UCSD-AML1 (cell line): ENCODE measurements at regions not wholly inside any gene's neighbourhood (a gene's known extent, or its start where the extent isn't known, plus 50 kb on each side); places are given as distances from the start of the nearest gene placed in this dataset.
"Not testable (repeated sequence)": the region's sequence is repeated elsewhere in the genome, so short reads cannot be mapped to it uniquely, and the experiment has no call there.

Source experiments
- DNase-seq: peaks from one replicate; lab custom pipeline; 2025; ENCODE audit not compliant: unreplicated experiment; lab: John Stamatoyannopoulos, UW

DNA sequence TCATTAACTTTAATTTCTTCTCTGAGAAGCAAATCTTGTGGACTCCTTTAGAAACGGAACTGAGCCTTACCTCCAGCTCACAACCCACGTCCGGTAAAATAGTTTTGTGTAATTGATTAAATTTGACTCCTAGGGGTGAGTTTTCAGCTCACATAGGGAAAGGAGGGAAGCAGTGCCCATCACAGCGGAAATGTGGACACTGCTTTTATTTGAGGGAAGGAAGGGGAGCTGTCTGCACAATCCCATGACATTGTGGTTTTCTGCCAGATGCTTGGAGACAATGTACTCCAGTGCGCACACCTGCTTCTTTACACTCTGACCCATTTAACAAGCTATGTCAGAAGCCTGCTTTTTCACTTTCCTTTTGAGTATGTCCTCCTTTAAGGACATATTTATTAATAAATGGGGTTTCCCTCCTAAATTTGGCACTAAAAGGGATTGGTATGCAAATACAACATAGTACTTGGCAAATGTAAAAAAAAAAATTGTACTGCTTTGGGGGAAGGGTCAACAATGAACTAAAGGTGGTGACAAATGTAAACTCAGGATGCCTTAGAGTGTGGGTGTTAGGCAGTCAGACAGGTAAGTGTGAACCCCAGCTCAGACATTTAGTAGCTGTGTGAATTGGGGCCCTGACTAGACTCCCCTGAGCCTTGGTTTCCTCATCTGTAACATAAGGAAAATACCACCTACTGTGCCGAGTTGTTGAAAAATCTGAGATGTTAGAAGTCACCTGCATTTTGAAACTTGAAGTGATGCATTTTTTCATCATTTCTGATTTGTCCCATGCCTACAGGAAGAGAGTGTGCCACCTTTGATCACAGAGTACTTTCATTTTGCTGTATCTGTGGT is 90.2 kb upstream of the KLF6 start:
- peak; percentile 40 for DNase-seq

DNA sequence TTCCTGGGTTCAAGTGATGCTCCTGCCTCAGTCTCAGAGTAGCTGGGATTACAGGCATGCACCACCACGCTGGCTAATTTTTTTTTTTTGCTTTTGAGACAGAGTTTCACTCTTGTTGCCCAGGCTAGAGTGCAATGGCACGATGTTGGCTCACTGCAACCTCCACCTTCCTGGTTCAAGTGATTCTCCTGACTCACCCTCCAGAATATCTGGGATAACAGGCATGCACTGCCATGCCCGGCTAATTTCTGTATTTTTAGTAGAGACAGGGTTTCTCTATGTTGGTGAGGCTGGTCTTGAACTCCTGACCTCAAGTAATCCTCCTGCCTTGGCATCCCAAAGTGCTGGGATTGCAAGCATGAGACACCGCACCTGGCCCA is 89.6 kb upstream of the KLF6 start:
- DNase-seq, result not testable (repeated sequence)

DNA sequence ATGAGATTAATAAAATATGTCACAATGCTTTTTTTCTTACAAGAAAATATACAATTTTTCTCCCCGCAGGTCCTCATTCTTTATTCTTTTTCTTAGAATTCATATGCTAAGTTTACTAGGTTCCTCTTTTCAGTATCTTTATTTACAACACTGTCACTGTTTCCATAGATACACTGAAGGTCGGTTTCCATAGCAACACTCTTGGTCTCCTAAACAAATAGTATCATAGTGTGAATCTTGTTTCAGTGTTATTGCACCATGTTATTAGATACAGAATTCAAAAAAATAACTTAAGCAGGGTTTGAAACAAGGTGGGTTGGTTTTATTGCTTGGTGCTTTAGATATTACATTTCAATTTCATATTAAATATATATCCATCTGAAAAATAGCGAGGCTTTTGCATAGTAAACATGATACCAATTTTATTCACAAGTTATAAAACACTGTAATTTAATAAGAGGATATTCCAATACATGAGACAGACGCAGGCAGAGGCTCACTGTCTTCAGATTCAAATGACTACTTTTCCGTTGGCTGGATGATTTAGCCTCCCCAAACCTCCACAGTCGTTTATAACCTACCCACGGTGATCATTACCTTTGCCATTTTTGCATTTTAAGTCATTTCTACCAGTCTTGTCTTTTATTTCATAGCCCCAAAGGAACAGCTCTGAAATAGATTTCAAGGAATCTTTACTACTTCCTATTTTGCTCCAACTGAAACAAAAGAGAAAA is 88.9 kb upstream of the KLF6 start:
- DNase-seq, result no peak

DNA sequence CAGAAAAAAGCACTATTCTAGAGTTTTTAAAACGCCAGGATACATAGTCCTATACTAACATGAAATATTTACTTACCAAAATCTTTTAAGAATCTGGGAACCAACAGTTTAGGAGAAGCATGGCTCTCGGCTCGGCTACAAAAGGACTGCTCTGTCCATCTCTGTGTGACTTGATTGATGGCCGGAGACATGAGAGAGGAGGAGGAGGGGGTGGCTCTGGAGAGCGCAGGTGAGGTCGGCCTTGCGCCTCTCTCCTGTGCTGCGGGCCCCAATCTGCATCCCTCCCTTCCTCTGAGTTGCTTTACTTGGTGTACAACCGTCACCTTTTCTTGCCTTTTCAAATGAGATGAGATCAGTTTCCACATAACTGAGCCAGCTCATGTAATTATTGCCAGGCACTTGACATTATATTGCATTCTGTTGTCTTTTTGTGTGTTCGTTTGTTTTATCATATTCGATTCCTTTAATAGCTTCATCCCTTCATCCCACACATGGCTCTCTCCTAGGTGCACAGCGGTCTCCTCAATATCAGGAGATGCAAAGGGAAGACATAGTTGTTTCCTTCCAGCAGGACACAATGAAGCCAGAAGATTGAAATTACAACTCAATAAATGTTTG is 87.8 kb upstream of the KLF6 start:
- DNase-seq, result no peak

GRCh38 chr10:3871424-3871996 is 86.5 kb upstream of the KLF6 start:
- no peak for DNase-seq

- DNase-seq, result no peak
Measured at GRCh38 chr10:3869036-3869435, 84.0 kb upstream of the KLF6 start.

- DNase-seq, result no peak
Measured at GRCh38 chr10:3868271-3868664, 83.3 kb upstream of the KLF6 start.

GRCh38 chr10:3867454-3868270 is 82.7 kb upstream of the KLF6 start:
- no peak for DNase-seq

GRCh38 chr10:3866332-3866731 is 81.3 kb upstream of the KLF6 start:
- no peak for DNase-seq

DNA sequence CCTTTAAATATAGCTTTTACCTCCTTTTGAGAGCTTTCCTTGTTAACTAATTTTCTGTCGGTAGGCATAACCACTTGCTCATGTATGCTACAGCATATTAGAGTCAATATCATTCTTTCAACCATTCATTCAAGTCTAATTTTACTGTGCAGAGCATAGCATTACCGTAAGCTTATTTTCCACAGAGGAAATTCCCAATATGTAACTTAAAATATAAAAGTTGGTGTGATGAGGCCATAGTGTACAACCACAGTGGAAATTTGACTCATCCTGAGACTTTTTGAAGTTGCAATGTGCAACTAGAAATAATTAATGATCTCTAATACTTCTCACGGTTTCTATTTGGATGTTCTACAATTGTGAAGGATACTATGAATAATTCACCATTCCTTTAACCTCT is 80.6 kb upstream of the KLF6 start:
- DNase-seq, result no peak

GRCh38 chr10:3861795-3862194 is 76.8 kb upstream of the KLF6 start:
- no peak for DNase-seq

DNA sequence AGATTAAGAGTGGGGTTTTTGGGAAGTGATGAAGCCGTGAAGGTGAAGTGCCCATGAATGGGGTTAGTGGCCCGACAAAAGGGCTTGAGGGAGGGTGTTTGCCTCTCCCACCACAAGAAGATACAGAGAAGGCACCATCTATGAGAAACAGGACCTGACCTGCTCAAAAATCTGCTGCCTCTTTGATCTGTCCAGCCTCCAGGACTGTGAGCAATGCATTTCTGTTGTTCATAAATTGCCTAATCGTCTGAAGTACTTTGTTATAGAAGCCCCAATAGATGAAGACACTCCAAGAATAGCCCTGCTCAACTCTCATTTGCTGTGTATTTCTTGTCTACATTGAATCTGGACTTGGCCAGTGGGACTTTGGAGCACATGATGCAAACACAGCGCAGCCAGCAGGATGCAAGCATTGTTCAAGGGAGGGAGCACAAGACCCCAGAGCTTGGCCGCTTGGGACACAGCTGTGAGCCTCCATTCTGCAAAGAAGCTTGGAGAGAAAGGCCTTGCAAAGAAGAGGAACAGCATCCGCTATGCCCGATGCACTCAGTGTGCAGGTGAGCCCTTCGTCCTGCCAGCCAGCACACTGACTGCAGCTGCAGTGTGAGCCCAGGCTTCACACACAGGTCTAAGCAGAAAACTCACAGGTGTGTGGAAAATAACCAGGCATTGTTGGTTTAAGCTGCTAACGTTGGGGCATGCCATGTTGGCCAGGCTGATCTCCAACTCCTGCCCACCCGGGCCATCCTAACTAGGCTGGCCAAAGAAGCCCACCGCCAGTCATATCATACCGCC is 73.2 kb upstream of the KLF6 start:
- DNase-seq, result no peak

DNA sequence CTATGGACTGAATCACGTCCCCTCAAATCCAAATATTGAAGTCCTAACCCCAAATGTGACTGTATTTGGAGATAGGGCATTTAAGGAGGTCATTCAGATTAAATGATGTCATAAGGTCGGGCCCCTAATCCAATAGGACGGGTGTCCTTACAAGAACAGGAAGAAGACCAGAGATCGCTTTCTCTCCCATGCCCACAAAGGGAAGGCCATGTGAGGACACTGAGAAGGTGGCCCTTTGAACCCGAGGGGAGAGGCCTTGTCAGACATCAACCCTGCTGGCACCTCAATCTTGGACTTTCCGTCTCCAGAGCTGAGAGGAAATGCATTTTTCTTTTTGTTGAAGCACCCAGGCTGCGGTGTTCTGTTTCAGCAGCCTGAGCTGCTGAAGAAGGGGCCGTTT is 72.3 kb upstream of the KLF6 start:
- no peak for DNase-seq

- DNase-seq, result no peak
Measured at GRCh38 chr10:3856593-3856992, 71.6 kb upstream of the KLF6 start.

GRCh38 chr10:3853547-3854303 is 68.7 kb upstream of the KLF6 start:
- DNase-seq, result no peak

DNA sequence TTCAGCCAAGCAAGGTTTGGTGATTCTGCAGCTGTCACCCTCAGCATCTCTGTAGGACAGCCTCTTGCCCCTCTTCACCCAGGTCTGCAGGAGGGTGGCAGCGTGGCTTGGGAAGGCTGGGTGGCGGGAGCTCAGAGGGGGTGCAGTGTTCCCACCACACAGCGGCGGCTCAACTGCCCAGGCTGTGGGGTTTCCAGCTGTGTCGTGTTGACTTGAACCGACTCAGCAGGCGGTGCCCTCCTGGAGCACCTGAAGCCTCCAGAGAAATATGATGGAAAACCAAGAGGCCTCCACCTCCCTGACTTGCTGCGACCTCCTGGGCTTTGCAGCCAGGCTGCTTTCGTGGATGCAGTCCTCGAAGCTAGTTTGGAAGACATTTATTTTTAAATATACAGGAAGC is 68.0 kb upstream of the KLF6 start:
- DNase-seq, result no peak

DNA sequence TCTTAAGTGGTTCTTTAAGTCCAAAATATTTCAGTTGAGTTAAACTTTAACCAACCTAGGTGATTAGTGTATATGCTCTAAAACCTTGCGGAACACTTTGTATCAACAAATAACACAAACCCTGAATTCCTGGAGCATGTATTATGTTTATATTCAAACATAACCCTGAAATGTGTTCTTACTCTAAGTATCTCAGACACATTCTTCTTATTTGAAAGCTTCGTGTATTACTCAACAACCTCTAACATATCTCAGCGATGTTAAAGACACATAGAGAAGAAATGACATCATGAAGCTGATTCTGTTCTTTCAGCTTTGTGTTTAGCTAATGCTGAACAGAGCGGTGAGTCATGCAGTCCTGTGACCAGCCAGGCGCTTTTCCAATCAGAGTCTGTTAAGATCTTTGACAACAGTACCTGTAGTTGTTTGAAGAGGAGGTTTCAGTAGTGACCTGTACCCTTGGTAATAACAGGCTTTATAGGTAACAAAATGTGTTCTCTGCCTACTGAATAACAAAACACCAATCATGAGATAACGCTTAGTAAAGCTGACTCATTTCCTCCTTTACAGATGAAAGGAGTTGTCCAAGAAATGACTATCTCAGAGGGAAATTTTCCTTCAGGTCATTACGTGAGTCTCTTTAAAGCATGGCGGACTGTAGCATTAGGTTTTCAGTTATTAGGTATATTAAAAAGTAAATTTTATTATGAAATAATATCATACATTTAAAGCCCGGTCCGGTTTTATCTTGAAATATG is 67.3 kb upstream of the KLF6 start:
- DNase-seq, result no peak
